PC-3 (cell line): ENCODE measurements at regions not wholly inside any gene's neighbourhood (a gene's known extent, or its start where the extent isn't known, plus 50 kb on each side); places are given as distances from the start of the nearest gene placed in this dataset.

Experiments used
- EZH2 ChIP-seq: fragments of 300-600 bp; sonication (generic); IDR thresholded peaks from one replicate; pipeline ENCODE4 v1.6.1; 2017; ENCODE audit warnings: antibody characterized with exemption, mild to moderate bottlenecking, low read length; ENCODE audit not compliant: unreplicated experiment
- EZH2phosphoT487 ChIP-seq: fragments of 300-600 bp; sonication (generic); IDR thresholded peaks from 2 replicates; pipeline ENCODE4 v1.6.1; 2018; ENCODE audit warnings: mild to moderate bottlenecking, antibody characterized with exemption, low read length, borderline replicate concordance
- TF ChIP-seq, protein P1 (sequence below): fragments of 300-600 bp; sonication (generic); conservative IDR thresholded peaks from 2 replicates; pipeline ENCODE4 v1.5.1; 2017; ENCODE audit warnings: antibody characterized with exemption, low read depth, mild to moderate bottlenecking, low read length

- TF ChIP-seq, protein P1, sequence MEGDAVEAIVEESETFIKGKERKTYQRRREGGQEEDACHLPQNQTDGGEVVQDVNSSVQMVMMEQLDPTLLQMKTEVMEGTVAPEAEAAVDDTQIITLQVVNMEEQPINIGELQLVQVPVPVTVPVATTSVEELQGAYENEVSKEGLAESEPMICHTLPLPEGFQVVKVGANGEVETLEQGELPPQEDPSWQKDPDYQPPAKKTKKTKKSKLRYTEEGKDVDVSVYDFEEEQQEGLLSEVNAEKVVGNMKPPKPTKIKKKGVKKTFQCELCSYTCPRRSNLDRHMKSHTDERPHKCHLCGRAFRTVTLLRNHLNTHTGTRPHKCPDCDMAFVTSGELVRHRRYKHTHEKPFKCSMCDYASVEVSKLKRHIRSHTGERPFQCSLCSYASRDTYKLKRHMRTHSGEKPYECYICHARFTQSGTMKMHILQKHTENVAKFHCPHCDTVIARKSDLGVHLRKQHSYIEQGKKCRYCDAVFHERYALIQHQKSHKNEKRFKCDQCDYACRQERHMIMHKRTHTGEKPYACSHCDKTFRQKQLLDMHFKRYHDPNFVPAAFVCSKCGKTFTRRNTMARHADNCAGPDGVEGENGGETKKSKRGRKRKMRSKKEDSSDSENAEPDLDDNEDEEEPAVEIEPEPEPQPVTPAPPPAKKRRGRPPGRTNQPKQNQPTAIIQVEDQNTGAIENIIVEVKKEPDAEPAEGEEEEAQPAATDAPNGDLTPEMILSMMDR: no peak
- TF ChIP-seq EZH2phosphoT487 (no peak), EZH2 (no peak)
Measured at GRCh38 chr17:37840576-37840975, 83.6 kb upstream of the TBC1D3K start.
